Ovary (tissue), 7 donors: ENCODE measurements at regions not wholly inside any gene's neighbourhood (a gene's known extent, or its start where the extent isn't known, plus 50 kb on each side); places are given as distances from the start of the nearest gene placed in this dataset.

Experiments used
- DNase-seq, 5 donors: peaks; one replicate each; pipeline ENCODE4 v3.0.0-alpha.2; 2019 to 2020
- H3K27ac ChIP-seq, 2 donors: fragments of 200-600 bp; one replicate each; pipeline versions ENCODE4 v1.5.1 to v1.8.0; 2019 to 2022
- H3K27me3 ChIP-seq: fragments of 200-600 bp; one replicate; pipeline ENCODE4 v1.8.0; 2022
- H3K36me3 ChIP-seq: fragments of 200-600 bp; sonication (generic); one replicate; pipeline ENCODE4 v1.5.1; 2019
- H3K4me1 ChIP-seq: one replicate; pipeline ENCODE4 v1.8.1; 2013; ENCODE audit warnings: mild to moderate bottlenecking, moderate library complexity; ENCODE audit not compliant: insufficient read depth
- H3K4me3 ChIP-seq: fragments of 200-600 bp; sonication (generic); one replicate; pipeline ENCODE4 v1.5.1; 2017
- H3K9me3 ChIP-seq, 2 donors: fragments of 200-600 bp in 1 of 2; sonication (generic) in 1 of 2; one replicate each; pipeline versions ENCODE4 v1.5.1 to v1.8.1; 2013 to 2019; ENCODE audit warnings: mild to moderate bottlenecking in 1 of 2, moderate library complexity in 1 of 2
- EP300 ChIP-seq: sonication (generic); formaldehyde crosslinking; IDR thresholded peaks from one replicate; pipeline ENCODE4 v1.6.1; 2017; ENCODE audit warnings: antibody characterized with exemption
- POLR2A ChIP-seq: fragments of 450-650 bp; IDR thresholded peaks from one replicate; pipeline ENCODE4 v1.6.1; 2017; ENCODE audit warnings: antibody characterized with exemption, mild to moderate bottlenecking, moderate library complexity
- WGBS, 3 donors: extraction: QIAGEN DNeasy Blood & Tissue Kit in 1 of 3; methylation state at CpG; one replicate each; pipeline versions ENCODE4 v1.1.5 to v1.1.7; 2013 to 2017; 5-methylcytosine and 5-hydroxymethylcytosine counted together
- intact Hi-C, 4 donors: fragments of 100-400 bp; cut with DNase I; formaldehyde crosslinking; loops; one replicate each; pipeline versions ENCODE4 v1.11.0 to v1.15.1; 2022 to 2023
- TF ChIP-seq, protein P1 (sequence below), 3 donors: fragments of 450-650 bp in 2 of 3; fragments of 200-600 bp in 1 of 3; IDR thresholded peaks; one replicate each; pipeline versions ENCODE4 v1.5.1 to v1.8.0; 2016 to 2022; ENCODE audit warnings: antibody characterized with exemption in 3 of 3, mild to moderate bottlenecking in 1 of 3
- donor health status: DM: no; HTN: no; CAD: no; lungs with moderate emphysema.
- donor health status: DM: no; HTN: no; CAD: no.
- donor health status: Bipolar disorder and iron deficiency.
- donor health status: DM: no; HTN: no; CAD: no.
- donor health status: DM: yes; HTN: yes; CAD: no.

DNA sequence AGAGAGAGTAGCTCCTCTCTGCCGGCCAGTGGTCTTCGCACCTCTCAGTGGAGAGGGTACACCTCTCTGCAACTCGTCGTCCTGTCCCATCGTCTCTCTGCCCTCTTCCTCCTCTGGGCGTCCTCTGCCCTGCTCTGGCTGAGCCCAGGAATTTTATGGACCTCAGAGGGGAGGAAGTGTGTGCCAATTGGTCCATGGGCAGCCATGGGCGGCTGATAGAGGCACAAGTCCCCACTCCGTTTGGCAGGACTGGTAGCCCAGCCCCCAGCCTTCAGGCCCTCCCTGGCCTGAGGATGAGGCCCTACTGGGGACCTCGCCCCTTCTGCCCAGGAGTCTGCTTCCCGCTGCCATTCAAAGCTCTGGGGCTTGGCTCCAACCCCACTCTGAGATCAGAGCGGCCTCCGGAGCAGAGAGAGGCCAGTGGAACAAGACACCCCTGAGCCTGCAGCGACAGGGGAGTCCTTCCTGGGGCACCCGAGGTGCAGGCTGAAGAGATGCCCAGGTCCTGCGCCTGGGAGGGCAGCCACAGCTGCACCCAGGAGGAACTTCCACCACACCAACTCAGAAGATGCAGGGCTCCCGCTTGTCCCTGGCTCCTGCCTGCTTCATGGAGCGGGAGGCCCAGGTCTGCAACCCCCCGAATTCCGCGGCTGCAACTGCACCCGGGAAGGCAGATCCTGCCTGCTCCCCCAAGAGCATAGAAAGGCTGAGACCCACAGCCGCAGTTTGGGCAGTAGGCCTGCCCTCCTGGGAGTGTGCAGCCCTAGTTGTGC is 659.9 kb downstream of the KCNT2 start:
- Histone ChIP-seq H3K27me3 (no peaks in the 10 kb centered on the region), H3K36me3 (no peaks in the 10 kb centered on the region), H3K27ac (no peak overlapping the region), H3K4me3 (no peak overlapping the region), H3K4me1 (no peaks in the 10 kb centered on the region), H3K9me3 (no peaks in the 10 kb centered on the region)
- TF ChIP-seq, protein P1, sequence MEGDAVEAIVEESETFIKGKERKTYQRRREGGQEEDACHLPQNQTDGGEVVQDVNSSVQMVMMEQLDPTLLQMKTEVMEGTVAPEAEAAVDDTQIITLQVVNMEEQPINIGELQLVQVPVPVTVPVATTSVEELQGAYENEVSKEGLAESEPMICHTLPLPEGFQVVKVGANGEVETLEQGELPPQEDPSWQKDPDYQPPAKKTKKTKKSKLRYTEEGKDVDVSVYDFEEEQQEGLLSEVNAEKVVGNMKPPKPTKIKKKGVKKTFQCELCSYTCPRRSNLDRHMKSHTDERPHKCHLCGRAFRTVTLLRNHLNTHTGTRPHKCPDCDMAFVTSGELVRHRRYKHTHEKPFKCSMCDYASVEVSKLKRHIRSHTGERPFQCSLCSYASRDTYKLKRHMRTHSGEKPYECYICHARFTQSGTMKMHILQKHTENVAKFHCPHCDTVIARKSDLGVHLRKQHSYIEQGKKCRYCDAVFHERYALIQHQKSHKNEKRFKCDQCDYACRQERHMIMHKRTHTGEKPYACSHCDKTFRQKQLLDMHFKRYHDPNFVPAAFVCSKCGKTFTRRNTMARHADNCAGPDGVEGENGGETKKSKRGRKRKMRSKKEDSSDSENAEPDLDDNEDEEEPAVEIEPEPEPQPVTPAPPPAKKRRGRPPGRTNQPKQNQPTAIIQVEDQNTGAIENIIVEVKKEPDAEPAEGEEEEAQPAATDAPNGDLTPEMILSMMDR (IDR thresholded peaks at IDR 0.05) = no peak
- TF ChIP-seq POLR2A (no peak), EP300 (no peak)
- intact Hi-C loops = no loop called here
- WGBS, 3 donors = 92 to 95% (median 93%) methylated on average over 22 of the region's 22 CpGs
- no peak for DNase-seq

DNA sequence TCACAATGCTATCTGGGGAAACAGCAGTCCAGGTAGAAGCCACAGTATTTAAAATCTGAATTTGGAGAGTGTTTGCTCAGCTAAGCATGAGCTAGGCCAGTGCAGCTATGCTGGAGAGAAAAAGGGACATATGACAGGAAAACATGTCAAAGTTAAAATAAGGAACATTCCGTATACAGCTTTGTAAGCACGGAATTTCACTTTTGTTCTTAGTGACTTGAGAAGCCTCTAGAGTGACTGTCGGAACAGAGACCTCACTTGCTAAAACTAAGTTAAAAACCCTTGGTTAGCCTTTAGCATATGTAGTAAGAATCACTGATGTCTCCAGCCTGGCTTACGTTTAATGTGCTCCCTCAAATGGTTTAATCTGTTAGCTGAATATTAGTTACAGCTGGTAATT is 661.7 kb downstream of the KCNT2 start:
- Histone ChIP-seq H3K4me1 (no peaks in the 10 kb centered on the region), H3K27ac (no peak overlapping the region), H3K27me3 (no peaks in the 10 kb centered on the region), H3K4me3 (no peak overlapping the region), H3K9me3 (no peaks in the 10 kb centered on the region), H3K36me3 (no peaks in the 10 kb centered on the region)
- intact Hi-C loops = no loop called here
- no peak for TF ChIP-seq POLR2A
- TF ChIP-seq EP300 = no peak
- TF ChIP-seq, protein P1 (IDR thresholded peaks at IDR 0.05) = no peak
- no peak for DNase-seq
- WGBS, 3 donors = 88 to 92% (median 90%) methylated on average over 4 of the region's 4 CpGs

DNA sequence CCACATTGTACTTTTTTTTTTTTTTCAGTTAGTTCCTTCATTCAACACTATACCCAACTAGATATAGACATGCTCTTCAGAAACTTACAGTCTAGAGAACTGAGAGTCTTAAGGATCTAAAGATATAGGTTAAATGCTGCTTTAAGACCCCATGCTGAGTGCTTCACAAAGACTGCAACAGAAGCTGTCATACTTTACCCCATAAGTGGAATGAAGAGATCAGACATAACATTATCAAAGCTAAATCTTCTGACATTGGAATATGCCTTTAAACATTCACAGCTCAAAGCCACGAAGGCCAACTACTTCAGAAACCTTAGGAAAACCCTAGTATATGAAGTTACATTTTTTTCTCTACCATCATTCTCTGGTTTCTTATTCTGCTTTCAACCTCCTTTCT is 666.4 kb downstream of the KCNT2 start:
- Histone ChIP-seq H3K4me3 (no peak overlapping the region), H3K4me1 (no peaks in the 10 kb centered on the region), H3K27ac (no peak overlapping the region), H3K9me3 (no peaks in the 10 kb centered on the region), H3K36me3 (no peaks in the 10 kb centered on the region), H3K27me3 (no peaks in the 10 kb centered on the region)
- intact Hi-C loops = no loop called here
- TF ChIP-seq, protein P1 (IDR thresholded peaks at IDR 0.05) = no peak
- TF ChIP-seq EP300 (no peak), POLR2A (no peak)
- WGBS, 3 donors = 82 to 85% (median 85%) methylated on average over 1 of the region's 1 CpG
- DNase-seq = no peak

DNA sequence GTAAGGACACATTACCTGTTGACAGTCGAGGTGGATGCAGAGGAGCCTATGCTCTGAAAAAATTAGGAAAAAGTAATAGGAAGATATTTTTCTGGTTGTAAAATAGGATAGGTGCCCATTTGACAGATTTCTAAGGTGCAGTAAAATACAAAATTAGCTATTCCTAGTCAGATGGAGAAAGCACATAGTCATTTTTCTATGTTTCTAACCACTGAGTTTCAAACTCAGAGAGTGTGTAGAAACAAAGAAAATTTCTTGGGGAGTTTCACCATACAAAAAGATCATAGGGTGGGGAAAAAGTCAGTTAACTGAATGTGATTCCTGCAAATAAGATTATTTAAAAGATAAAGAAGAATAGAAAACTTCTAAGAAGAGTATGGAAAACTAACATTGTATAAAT is 666.9 kb downstream of the KCNT2 start:
- no peaks in the 10 kb centered on the region for H3K27me3 ChIP-seq
- DNase-seq = no peak
- TF ChIP-seq EP300 (no peak), POLR2A (no peak)
- TF ChIP-seq, protein P1 (IDR thresholded peaks at IDR 0.05) = no peak
- no peak overlapping the region for H3K4me3 ChIP-seq
- H3K36me3 ChIP-seq = no peaks in the 10 kb centered on the region
- H3K4me1 ChIP-seq = no peaks in the 10 kb centered on the region
- no peaks in the 10 kb centered on the region for H3K9me3 ChIP-seq
- WGBS, 3 donors = 86 to 90% (median 88%) methylated on average over 1 of the region's 1 CpG
- H3K27ac ChIP-seq = no peak overlapping the region
- intact Hi-C loops = no loop called here
